Testis (tissue), 2 donors: ENCODE measurements at regions not wholly inside any gene's neighbourhood (a gene's known extent, or its start where the extent isn't known, plus 50 kb on each side); places are given as distances from the start of the nearest gene placed in this dataset.
"Not testable (repeated sequence)": the region's sequence is repeated elsewhere in the genome, so short reads cannot be mapped to it uniquely, and the experiment has no call there.

Experiments
- CTCF ChIP-seq, 3 experiments: fragments of 450-650 bp in 2 of 3; fragments of 200-600 bp in 1 of 3; sonication (generic) in 1 of 3; IDR thresholded peaks; one replicate each; pipeline ENCODE4 v1.5.1; 2016 to 2019; ENCODE audit warnings: antibody characterized with exemption in 3 of 3, mild to moderate bottlenecking in 2 of 3, moderate library complexity in 1 of 3
- POLR2A ChIP-seq: fragments of 450-650 bp; IDR thresholded peaks from one replicate; pipeline ENCODE4 v1.6.1; 2017; ENCODE audit warnings: antibody characterized with exemption, mild to moderate bottlenecking, moderate library complexity

GRCh38 chr19:27814274-27814673 lies 1398.7 kb downstream of the UQCRFS1 start:
- TF ChIP-seq CTCF (IDR thresholded peaks at IDR 0.05); POLR2A: not testable (repeated sequence)
